Hepatocyte (in vitro differentiated cells): ENCODE measurements at regions not wholly inside any gene's neighbourhood (a gene's known extent, or its start where the extent isn't known, plus 50 kb on each side); places are given as distances from the start of the nearest gene placed in this dataset.
A peak's percentile ranks its signal among the peaks of the same experiment; 100 is the strongest.

Source experiments
- DNase-seq: peaks from one replicate; pipeline ENCODE4 v3.0.0-alpha.2; 2016; ENCODE audit warnings: low spot score
- H2AFZ ChIP-seq: fragments of 200-600 bp; sonication (generic); 2 replicates; pipeline ENCODE4 v1.6.0; 2016; ENCODE audit warnings: antibody characterized with exemption, mild to moderate bottlenecking
- H3K27ac ChIP-seq: fragments of 200-600 bp; sonication (generic); 2 replicates; pipeline ENCODE4 v1.5.1; 2016; ENCODE audit warnings: mild to moderate bottlenecking
- H3K27me3 ChIP-seq: fragments of 200-600 bp; sonication (generic); 2 replicates; pipeline ENCODE4 v1.6.1; 2016
- H3K36me3 ChIP-seq: fragments of 200-600 bp; sonication (generic); replicated peaks from 2 replicates; pipeline ENCODE4 v1.5.1; 2016; ENCODE audit warnings: low read depth; ENCODE audit not compliant: insufficient read depth
- H3K4me1 ChIP-seq: fragments of 200-600 bp; sonication (generic); 2 replicates; pipeline ENCODE4 v1.5.1; 2016; ENCODE audit warnings: mild to moderate bottlenecking, moderate library complexity; ENCODE audit not compliant: insufficient read depth
- H3K4me2 ChIP-seq: fragments of 200-600 bp; sonication (generic); 2 replicates; pipeline ENCODE4 v1.6.0; 2016
- H3K4me3 ChIP-seq: fragments of 200-600 bp; sonication (generic); 2 replicates; pipeline ENCODE4 v1.5.1; 2016; ENCODE audit warnings: mild to moderate bottlenecking
- H3K79me2 ChIP-seq: fragments of 200-600 bp; sonication (generic); 2 replicates; pipeline ENCODE4 v1.6.0; 2017; ENCODE audit warnings: mild to moderate bottlenecking
- H3K9me2 ChIP-seq: fragments of 200-600 bp; sonication (generic); replicated peaks from 2 replicates; pipeline ENCODE4 v1.6.0; 2017; ENCODE audit warnings: mild to moderate bottlenecking; ENCODE audit not compliant: insufficient read depth
- H3K9me3 ChIP-seq: fragments of 200-600 bp; sonication (generic); 2 replicates; pipeline ENCODE4 v1.5.1; 2016; ENCODE audit warnings: low read depth, mild to moderate bottlenecking
- H4K20me1 ChIP-seq: fragments of 200-600 bp; sonication (generic); 2 replicates; pipeline ENCODE4 v1.6.0; 2016; ENCODE audit warnings: mild to moderate bottlenecking; ENCODE audit not compliant: insufficient read depth, poor library complexity, severe bottlenecking
- EZH2 ChIP-seq: fragments of 200-600 bp; sonication (generic); IDR thresholded peaks from 2 replicates; pipeline ENCODE4 v1.6.1; 2016; ENCODE audit warnings: antibody characterized with exemption, mild to moderate bottlenecking, borderline replicate concordance
- EZH2phosphoT487 ChIP-seq: fragments of 200-600 bp; sonication (generic); IDR thresholded peaks from one replicate; pipeline ENCODE4 v1.6.1; 2018; ENCODE audit warnings: antibody characterized with exemption, mild to moderate bottlenecking, low read depth, moderate library complexity; ENCODE audit not compliant: unreplicated experiment, severe bottlenecking
- WGBS: methylation state at CpG from one replicate; pipeline ENCODE4 v1.1.6; 2016; ENCODE audit warnings: low lambda C conversion rate; ENCODE audit errors: missing lambda C conversion rate; 5-methylcytosine and 5-hydroxymethylcytosine counted together
- TF ChIP-seq, protein P1 (sequence below): fragments of 200-600 bp; sonication (generic); IDR thresholded peaks from 2 replicates; pipeline ENCODE4 v1.5.1; 2016; ENCODE audit warnings: antibody characterized with exemption, mild to moderate bottlenecking; ENCODE audit not compliant: poor library complexity

DNA sequence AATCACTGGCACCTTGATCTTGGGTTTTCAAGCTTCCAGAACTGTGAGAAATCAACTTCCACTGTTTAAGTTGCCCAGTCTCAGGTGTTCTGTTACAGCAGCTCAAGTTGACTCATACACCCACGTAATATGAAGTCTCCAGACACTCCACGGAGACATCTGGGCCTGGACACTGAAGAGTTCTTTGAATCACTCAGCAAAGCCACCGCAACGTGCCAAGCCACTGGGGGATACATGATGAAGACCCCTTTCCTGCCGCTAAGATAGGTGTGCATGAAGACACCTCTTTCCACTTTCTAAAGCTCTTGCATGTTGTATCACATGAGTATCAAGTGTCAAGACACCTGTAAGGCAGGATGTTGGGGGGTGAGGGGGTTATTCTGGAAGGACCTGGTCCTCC is 311.7 kb upstream of the RTL1 start:
- Histone ChIP-seq H3K4me1 (peaks cover 44% of the 10 kb centered on the region), H3K9me2 (no peaks in the 10 kb centered on the region), H3K79me2 (no peaks in the 10 kb centered on the region), H4K20me1 (no peaks in the 10 kb centered on the region), H3K4me3 (no peak overlapping the region), H3K27ac (peak overlapping the region; percentile 84), H3K9me3 (no peaks in the 10 kb centered on the region), H3K36me3 (no peaks in the 10 kb centered on the region), H3K27me3 (no peaks in the 10 kb centered on the region), H2AFZ (no peak overlapping the region), H3K4me2 (no peak overlapping the region)
- no peak for DNase-seq
- TF ChIP-seq, protein P1, sequence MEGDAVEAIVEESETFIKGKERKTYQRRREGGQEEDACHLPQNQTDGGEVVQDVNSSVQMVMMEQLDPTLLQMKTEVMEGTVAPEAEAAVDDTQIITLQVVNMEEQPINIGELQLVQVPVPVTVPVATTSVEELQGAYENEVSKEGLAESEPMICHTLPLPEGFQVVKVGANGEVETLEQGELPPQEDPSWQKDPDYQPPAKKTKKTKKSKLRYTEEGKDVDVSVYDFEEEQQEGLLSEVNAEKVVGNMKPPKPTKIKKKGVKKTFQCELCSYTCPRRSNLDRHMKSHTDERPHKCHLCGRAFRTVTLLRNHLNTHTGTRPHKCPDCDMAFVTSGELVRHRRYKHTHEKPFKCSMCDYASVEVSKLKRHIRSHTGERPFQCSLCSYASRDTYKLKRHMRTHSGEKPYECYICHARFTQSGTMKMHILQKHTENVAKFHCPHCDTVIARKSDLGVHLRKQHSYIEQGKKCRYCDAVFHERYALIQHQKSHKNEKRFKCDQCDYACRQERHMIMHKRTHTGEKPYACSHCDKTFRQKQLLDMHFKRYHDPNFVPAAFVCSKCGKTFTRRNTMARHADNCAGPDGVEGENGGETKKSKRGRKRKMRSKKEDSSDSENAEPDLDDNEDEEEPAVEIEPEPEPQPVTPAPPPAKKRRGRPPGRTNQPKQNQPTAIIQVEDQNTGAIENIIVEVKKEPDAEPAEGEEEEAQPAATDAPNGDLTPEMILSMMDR, result no peak
- TF ChIP-seq EZH2phosphoT487 (no peak), EZH2 (no peak)
- 89% methylated on average over 5 of the region's 5 CpGs for WGBS

DNA sequence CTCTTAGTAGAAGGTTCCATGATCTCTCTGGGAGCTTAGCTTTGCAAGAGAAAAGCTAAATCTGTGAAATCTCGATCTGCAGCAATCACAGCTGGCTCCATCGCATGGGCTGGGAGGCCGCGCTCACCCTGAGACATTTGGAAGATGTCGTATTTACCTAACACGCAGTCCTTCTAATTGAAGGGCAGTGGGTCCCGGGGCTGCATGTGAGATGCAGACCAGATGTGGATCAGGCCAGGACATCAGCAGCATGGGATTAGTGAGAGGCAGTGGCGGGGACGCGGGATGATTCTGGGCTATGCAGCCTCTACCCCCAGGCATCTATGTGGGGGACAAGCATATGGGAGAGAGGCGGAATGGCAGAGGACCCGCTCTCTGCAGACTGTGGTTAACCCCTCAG is 312.4 kb upstream of the RTL1 start:
- H4K20me1 ChIP-seq, result no peaks in the 10 kb centered on the region
- peak overlapping the region; percentile 84 for H3K27ac ChIP-seq
- no peaks in the 10 kb centered on the region for H3K36me3 ChIP-seq
- H3K4me2 ChIP-seq, result peak overlapping the region; percentile 56
- WGBS, result 37% methylated on average over 12 of the region's 12 CpGs
- peaks cover 50% of the 10 kb centered on the region for H3K4me1 ChIP-seq
- no peak for TF ChIP-seq EZH2phosphoT487
- TF ChIP-seq, protein P1, result no peak
- no peak for TF ChIP-seq EZH2
- no peaks in the 10 kb centered on the region for H3K9me2 ChIP-seq
- H2AFZ ChIP-seq, result no peak overlapping the region
- no peaks in the 10 kb centered on the region for H3K79me2 ChIP-seq
- no peaks in the 10 kb centered on the region for H3K27me3 ChIP-seq
- H3K4me3 ChIP-seq, result no peak overlapping the region
- no peaks in the 10 kb centered on the region for H3K9me3 ChIP-seq
- DNase-seq, result no peak

DNA sequence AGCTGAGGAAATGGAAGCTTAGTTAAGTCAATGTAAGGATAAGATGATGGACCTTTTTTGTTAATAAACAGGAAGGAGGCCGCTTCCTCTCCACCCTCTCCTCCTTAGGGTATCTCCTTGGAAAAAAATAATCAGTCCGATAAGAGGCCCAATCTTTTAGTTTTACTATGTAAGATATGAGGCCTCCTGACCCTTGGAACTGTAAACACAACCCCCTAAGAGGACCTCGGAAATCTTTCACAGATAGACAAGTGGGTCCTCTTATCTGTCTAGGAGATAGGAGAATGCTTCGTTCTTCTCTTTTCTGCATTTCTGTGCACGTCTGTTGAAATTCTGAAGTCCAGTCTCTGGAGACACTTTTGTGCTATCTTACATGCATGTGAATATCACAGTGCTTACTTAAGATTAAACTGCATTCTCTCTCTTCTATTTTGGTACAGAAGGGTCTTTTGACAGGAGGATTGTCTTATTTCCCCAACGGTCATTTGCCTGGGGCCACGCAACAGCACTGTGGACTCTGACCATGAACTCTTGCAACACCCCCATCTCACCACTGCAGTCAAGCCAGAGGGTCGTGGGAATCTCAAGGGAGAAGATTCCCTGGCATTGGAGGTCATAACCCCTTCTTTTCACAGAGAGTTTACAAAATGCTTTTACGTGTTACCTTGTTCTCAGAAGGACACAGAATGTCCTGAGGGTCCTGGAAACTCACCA is 313.0 kb upstream of the RTL1 start:
- peaks cover 51% of the 10 kb centered on the region for H3K4me1 ChIP-seq
- no peak overlapping the region for H2AFZ ChIP-seq
- peak overlapping the region; percentile 84 for H3K27ac ChIP-seq

More for the DNA sequence above, 313.0 kb upstream of the RTL1 start:
- Histone ChIP-seq H3K4me3 (no peak overlapping the region), H3K36me3 (no peaks in the 10 kb centered on the region), H3K9me3 (no peaks in the 10 kb centered on the region), H3K9me2 (no peaks in the 10 kb centered on the region), H3K79me2 (no peaks in the 10 kb centered on the region), H3K4me2 (peak overlapping the region; percentile 56), H4K20me1 (no peaks in the 10 kb centered on the region), H3K27me3 (no peaks in the 10 kb centered on the region)
- no peak for DNase-seq
- 34% methylated on average over 9 of the region's 9 CpGs for WGBS
- TF ChIP-seq, protein P1, result no peak
- TF ChIP-seq EZH2phosphoT487 (no peak), EZH2 (no peak)
